22Rv1 (cell line): ENCODE measurements at regions not wholly inside any gene's neighbourhood (a gene's known extent, or its start where the extent isn't known, plus 50 kb on each side); places are given as distances from the start of the nearest gene placed in this dataset.

Experiments used
- ZFX ChIP-seq: fragments of 450-650 bp; IDR thresholded peaks from 2 replicates; pipeline ENCODE4 v1.6.1; 2017; ENCODE audit warnings: antibody characterized with exemption, borderline replicate concordance
- TF ChIP-seq, protein P1 (sequence below): fragments of 450-650 bp; IDR thresholded peaks from 2 replicates; pipeline ENCODE4 v1.5.1; 2017; ENCODE audit warnings: mild to moderate bottlenecking

- TF ChIP-seq, protein P1, sequence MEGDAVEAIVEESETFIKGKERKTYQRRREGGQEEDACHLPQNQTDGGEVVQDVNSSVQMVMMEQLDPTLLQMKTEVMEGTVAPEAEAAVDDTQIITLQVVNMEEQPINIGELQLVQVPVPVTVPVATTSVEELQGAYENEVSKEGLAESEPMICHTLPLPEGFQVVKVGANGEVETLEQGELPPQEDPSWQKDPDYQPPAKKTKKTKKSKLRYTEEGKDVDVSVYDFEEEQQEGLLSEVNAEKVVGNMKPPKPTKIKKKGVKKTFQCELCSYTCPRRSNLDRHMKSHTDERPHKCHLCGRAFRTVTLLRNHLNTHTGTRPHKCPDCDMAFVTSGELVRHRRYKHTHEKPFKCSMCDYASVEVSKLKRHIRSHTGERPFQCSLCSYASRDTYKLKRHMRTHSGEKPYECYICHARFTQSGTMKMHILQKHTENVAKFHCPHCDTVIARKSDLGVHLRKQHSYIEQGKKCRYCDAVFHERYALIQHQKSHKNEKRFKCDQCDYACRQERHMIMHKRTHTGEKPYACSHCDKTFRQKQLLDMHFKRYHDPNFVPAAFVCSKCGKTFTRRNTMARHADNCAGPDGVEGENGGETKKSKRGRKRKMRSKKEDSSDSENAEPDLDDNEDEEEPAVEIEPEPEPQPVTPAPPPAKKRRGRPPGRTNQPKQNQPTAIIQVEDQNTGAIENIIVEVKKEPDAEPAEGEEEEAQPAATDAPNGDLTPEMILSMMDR: no peak
- no peak for TF ChIP-seq ZFX
These were observed 161.3 kb upstream of the NR5A2 start for GRCh38 chr1:199866210-199866617.
